Posterior cingulate gyrus (tissue), 11 donors: ENCODE measurements at regions not wholly inside any gene's neighbourhood (a gene's known extent, or its start where the extent isn't known, plus 50 kb on each side); places are given as distances from the start of the nearest gene placed in this dataset.

ENCODE experiments used
- DNase-seq, 10 donors: peaks; one replicate each; pipeline versions ENCODE4 v3.0.0 to v3.0.0-alpha.2; 2020 to 2021; ENCODE audit warnings: mixed read lengths in 3 of 10
- intact Hi-C: fragments of 100-400 bp; cut with DNase I; formaldehyde crosslinking; loops from one replicate; pipeline ENCODE4 v1.15.1; 2023

DNA sequence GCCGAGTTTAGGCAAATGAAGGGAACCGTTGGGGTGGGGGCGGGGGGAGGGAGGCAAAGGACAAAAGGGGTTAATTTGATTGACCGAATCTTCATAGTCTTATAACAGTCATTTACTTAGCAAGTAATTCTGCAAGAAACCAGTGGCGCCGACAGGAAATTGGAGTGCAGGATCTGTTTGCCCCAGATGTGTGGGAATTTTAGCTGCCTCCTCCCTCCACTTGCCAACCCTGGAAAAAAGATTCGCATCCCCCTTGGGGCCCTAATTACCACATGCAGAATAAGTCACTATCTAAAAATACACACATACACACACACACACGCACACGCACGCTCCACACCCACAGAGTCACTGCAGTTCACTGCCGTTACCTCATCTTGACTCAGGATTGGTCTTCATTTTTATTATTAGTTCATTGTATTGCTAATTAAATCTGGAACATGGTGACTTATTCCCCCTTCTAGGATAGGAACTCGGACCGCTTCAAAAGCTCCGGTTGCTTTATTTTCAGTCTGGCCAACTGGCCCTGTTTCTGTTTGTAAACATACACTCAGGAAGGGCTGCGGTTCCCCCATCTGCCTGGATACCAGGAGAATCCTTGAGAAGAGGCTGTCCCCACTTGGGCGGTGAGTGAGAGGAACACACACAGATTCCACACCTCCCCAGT lies 241.6 kb upstream of the SALL1 start:
- DNase-seq = no peak
- intact Hi-C loops = no loop called here

DNA sequence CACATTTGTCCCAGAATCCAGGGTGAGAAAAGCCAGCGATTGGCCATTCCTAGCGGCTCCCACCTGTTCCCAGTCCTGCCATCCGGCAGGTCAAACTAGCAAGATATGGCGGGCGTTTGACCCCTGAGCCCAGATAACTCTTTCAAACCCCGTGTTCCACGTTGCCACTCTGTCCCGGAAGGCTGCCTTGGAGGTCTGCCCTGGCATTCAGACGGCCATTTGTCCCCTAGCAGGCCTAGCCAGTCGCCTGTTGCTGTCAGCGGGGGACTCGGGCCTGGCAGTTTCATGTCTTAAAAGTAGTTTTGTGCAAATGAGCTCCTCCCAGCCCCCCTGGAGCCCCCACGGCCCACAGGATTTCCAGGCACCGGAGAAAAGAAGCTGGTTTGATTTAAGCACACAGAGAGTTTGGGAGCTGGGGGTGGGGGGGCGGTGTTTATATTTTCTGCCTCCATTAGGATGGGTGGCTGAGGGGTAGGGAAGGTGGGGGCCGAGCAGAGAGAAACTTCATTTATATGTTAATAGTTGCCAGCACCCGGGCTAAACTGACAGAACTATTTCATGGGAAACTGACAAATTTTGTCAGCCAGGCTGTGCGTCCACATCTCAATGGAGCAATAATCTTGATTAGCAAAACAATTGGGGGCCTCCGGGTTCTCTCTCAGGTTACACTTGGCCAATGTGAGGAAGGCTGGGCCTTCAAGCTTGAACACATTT lies 240.9 kb upstream of the SALL1 start:
- DNase-seq = peak in 5 of 10 donors; percentile 14 to 83 (median 61)
- intact Hi-C loops = no loop called here

DNA sequence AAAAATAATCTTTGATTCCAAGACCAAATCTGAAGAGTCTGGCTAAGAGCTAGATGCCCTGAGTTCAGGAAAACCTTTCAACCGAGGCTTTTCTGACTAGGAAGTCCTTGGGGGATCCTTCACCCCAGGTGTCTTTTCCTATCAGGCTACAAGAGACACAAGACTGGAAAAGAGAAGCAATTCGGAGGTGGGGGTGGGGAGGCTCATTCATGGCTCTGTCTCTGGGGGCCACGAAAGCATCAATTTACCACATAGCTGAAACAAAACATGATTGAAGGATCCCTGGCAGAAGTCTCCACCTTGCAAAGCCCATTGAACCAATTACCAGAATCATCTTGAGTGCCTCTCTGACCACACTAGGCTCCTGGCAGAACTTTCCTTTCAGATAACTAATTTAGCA lies 239.8 kb upstream of the SALL1 start:
- DNase-seq = no peak
- intact Hi-C loops = no loop called here

DNA sequence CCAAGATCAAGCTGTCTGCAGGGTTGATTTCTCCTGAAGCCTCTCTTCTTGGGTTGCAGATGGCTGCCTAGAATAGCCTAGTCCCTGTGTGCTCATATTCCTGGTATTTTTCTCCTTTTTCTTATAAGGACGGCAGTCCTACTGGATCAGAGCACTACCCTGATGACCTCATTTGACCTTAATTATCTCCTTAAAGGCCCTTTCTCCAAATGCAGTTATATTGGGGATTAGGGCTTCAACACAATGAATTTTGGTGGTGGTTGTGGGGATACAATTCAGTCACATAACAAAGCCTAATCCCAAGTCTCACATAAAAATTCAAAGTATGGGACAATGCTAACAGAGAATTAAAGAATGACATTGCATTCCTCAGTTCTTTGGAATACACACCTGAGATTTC lies 238.8 kb upstream of the SALL1 start:
- intact Hi-C loops = loop anchor here (5.0 kb wide), 1 partner anchor 442 kb away; no protein-coding TSS in a partner anchor
- DNase-seq = no peak

DNA sequence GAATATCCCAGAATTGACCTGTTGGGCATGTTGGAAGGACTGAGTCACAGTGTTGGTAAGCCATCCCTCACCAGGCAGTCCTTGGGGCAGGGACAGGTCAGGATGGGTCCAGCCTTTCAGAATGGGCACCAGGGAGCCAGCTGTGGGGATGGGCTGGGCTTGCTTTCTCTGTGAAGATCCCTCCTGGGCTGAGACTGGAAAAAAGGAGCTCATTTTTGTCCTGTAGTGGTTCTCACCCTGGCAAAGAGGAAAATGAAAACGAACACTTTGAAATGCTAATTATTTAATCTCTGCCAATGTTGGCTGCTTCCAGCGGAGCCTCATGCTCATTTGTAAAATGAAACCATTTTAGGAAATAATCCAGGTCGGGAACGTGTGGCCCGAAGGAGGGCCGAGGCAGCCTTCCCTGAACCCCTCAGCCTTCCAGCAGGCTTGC lies 237.5 kb upstream of the SALL1 start:
- peak in 4 of 10 donors; percentile 10 to 73 (median 28) for DNase-seq
- intact Hi-C loops = loop anchor here (5.0 kb wide), 1 partner anchor 444 kb away; no protein-coding TSS in a partner anchor

DNA sequence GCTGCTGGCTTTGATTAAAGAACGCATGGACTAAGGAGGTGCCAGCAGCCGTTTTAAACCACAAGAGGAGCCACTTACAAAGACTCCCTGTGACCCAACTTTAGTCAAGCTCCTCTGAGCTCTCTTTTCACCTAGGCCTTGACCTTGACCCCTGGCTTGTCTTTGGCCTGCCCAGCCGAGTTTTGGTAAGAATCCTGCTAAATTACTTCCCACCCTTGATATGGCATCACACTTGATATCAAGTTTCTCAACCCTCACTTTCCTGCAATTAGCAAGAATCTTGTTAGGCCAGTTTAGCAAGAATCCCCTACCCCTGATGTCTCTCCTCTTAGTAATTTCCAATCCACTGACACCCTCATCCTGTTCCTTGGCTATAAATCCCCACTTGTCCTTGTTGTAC lies 232.8 kb upstream of the SALL1 start:
- intact Hi-C loops = no loop called here
- no peak for DNase-seq

DNA sequence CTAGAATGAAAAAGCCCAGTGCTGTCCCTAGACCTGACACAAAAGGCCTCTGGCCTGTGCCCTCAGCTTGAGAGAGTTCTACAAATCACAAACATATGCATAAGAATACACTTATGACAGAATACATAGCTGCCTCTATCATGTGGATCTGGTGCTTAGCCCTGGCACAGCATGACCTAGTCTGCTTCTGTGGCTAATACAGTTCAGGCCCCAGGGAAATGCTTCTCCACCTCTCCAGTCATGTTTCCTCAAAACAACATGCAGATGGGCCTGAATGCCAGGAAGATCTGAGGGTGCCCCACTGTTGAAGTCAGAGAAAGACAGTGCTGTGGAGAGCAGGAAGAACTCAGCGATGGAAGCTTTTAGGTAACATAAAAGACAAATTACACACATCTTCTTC lies 231.9 kb upstream of the SALL1 start:
- intact Hi-C loops = no loop called here
- DNase-seq = no peak

DNA sequence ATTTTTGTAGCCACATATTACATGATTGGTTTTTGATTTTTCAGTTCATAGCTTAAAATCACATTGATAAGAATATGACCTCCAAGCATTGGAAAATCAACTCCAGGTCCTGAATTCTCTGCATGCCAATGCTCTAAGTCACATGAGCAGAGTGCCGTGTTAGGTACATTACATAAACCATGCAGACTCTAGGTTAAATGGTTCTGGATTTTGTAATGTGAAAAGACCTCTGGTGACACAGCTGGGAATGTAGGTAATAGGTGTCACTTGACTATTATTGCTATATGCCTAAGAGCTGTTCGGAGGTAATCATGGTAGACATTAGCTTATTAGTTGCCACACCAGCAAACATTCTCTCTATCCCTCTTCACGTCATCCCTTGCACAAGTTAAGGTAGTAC lies 231.1 kb upstream of the SALL1 start:
- intact Hi-C loops = no loop called here

DNA sequence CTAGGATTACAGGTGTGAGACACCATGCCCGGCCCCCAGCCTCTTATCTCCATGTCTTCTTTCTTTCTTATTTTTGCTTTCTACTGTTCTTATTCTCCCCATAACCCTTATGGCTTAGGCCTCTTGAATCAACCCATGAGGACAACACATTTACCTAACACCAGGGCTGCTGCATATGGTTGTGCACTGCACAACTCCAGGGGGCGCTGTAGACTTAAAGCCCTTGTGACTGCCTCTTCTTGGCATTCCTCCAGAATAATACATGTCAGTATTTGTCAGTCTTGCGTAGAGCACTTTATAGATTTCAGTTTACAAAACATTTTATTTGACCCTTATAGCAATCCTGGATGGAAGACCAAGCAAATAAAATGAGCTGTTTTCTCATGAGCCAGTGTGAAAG lies 225.0 kb upstream of the SALL1 start:
- no peak for DNase-seq
- intact Hi-C loops = no loop called here

More for the DNA sequence above, 231.1 kb upstream of the SALL1 start:
- DNase-seq = no peak

DNA sequence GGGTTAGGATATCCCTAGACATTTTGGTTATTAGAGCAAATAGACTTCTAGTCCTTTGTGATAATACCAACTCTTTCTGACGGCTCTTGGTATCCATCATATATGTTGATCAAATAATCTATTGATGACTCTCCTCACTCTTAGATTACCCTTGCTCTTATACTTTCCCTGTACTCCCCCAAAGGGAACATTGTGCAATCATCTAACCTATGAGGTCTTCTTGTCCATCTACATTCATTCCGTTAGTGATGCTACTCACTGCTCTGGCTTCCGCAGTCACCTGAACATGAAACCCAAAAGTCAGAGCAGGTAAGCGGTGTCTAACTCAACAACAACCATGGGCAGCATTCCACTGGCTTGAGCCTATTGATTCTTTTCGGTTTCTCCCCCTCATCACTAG lies 223.7 kb upstream of the SALL1 start:
- no peak for DNase-seq
- intact Hi-C loops = no loop called here

DNA sequence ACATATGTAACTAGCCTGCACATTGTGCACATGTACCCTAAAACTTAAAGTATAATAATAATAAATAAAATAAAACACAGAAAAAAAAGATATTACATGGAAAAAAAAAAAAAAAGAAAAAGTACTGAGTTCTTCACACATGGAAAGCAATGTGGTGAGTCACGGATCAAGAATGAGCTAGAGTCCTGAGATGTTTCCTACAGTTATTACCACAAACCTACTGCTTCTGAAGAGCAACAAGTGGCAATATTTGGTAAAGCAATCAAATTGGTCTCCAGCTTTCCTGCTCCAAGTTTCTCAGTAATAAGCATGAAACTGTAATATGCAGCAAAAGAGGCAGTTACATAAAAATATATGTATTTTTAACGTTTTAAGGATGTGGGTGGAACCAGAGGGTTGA lies 223.3 kb upstream of the SALL1 start:
- DNase-seq = no peak
- intact Hi-C loops = no loop called here

DNA sequence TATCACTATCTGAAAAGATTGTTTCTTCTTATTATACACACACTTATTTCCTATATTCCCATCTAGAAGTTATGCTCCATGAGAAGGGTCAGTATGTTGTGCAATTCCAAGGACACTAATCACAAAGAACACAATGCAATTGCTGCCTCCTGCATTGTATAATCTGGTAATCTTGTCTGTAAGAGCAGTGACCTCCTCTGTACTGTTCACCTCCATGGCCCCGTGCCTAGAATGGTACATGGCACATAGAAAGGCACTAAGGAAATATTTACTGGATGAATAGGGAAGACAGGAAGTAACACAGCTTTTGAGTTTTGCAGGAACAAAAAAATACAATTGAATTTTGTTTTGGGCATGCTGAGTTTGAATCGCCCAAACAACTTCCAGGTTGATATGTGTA lies 214.6 kb upstream of the SALL1 start:
- intact Hi-C loops = no loop called here
- no peak for DNase-seq

DNA sequence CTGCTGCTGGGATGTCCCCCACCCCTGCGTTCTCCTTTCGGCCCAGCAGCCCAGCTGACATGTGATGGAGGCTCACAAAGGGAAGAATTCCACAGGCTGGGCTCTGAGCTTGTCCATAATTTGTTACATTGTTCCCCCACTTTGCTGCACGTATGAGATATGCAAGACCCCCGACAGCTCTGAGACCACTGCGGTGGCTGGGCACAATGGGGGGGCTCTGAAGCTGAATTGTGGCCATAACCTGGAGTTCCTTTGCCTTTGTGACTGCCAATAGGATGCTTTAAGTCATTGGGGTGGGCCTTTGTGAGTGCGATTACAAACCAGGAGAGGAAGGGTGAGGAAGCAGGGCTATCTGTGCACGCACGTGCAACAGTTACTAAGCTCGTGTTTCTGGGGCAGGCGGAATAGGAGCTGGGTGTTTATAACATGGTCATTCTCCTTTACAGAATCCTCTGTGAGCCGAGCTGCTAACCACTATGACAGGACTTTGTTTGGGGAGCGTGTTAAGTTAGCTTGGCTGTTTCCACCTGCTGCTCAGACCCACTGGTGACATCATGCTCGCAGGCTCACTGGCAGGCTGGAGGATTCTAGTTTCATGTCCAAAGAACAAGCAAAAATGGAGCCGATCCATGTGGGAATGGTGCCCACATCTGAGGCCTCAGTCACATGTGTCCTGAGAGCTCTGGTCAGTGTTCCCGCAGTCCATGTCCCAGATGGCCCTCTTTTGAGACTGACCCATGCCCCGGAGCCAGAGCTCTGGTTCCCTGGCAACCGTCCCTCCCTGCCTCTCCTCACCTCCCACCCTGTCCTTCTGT lies 208.3 kb upstream of the SALL1 start:
- DNase-seq = peak; percentile 48 to 95 (median 74)
- intact Hi-C loops = loop anchor here (10.0 kb wide), 1 partner anchor 205 kb away; the partner anchor contains the start of gene SALL1

DNA sequence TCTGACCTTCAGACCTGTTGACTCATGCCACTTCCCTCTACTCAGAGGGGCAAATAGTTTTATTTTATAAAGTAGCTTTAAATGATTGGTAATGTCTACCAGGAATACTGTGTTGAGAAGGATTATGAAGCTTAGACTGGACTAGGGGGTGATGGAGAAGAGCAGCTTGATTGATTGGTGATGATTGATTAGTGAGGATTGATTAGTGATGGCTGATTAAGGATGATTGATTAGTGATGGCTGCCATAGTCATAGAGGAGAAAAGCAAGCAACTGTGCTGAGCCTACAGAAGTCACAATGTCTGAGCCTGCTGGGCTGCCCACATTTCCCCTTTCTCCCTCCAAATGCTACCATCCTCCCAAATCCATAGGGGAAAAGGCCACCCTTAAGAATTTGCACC lies 206.8 kb upstream of the SALL1 start:
- no peak for DNase-seq
- intact Hi-C loops = loop anchor here (10.0 kb wide), 1 partner anchor 203 kb away; the partner anchor contains the start of gene SALL1

DNA sequence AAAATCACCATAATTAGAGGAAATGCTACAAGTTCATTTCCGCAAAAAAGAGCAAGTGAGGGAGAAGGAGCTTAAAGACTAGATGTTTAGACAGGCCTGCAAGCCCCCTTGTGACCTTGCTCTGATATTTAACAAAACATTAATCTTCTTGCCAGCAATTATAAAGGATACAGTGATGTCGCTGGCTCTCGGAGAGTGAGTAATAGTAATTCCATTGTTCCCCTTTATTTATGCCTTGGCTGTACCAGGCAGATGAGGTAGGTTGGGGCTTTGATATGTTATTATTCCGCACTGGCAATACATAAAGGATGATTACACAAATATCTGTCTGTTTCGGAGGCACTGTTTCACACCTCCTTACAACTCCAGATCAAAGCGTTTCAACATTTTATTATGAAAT lies 204.8 kb upstream of the SALL1 start:
- intact Hi-C loops = loop anchor here (10.0 kb wide), 1 partner anchor 201 kb away; the partner anchor contains the start of gene SALL1

DNA sequence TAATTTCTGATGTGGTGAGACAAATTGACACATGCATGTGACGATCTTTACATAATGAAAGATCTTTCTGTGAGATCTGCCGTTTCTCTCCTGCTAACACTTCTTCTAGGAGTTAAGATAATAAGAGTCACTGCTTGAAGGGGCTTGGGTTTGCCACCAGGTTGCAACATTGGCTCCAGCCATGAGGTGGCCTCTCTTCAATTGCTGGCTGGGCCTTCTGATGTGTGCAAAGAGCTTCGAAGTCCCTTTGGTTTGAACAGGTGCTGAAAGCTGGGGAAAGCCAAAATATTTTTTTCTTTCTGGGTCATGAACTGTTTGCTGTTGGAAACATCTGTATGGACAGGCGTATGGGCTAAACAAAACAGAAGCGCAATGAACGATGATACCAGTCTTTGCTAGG lies 204.1 kb upstream of the SALL1 start:
- intact Hi-C loops = loop anchor here (10.0 kb wide), 1 partner anchor 200 kb away; the partner anchor contains the start of gene SALL1
- no peak for DNase-seq

More for the DNA sequence above, 204.8 kb upstream of the SALL1 start:
- no peak for DNase-seq

DNA sequence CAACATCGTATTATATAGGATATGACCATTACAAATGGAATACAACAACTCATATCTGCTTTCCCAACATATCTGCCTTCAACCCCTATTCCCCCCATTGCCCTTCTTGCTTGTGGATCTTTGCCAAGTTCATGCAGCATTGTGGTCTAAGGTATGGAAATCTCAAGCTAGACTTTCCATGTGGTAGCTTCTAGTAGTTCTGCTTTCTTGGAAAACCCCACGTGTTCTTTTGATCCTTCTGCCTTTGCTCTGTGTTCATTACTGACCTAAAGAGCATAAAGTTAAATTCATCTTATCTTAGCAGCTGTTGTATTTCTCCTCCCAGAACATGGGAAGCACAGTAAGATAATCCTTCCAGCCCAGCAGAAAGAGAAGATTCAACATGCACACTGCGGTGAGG lies 202.0 kb upstream of the SALL1 start:
- DNase-seq = no peak
- intact Hi-C loops = loop anchor here (10.0 kb wide), 1 partner anchor 198 kb away; the partner anchor contains the start of gene SALL1

DNA sequence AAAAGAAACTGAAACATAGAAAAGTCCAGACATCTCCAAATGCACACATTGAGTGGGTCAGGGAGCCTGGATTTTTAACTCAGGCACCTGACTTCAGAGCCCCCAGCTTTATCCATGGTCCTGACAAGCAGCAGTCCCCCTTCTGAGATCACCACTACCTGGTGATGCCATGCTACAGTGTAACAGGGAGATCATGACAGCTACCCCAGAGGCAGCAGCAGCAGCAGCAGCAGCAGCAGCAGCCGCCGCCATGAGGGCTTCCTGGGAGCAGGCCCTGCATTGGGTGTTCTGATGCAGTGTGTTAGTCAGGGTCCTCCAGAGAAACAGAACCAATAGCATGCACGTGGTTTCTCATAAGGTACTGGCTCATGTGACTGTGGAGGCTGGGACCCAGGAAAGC lies 198.6 kb upstream of the SALL1 start:
- intact Hi-C loops = loop anchor here (10.0 kb wide), 1 partner anchor 195 kb away; the partner anchor contains the start of gene SALL1
- no peak for DNase-seq

DNA sequence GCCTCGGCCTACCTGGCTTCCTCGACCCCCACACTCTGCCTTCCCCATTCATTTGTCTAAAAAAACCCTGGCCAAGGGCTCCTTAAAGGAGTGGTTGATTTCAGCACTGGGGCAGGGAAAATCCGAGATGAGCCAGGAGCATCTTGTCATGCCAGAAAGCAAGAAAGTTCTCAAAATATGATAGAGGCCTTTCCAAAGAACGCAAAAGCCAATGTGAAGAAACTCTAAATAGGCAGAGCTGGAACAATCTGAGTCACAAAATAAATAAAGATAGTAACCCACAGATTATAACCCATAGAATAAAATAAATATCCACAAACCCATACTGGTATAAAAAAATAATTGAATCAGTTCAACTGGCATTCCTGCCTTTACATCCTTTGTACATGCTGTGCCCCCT lies 192.3 kb upstream of the SALL1 start:
- intact Hi-C loops = no loop called here
- DNase-seq = peak in 1 of 10 donors; percentile 5

DNA sequence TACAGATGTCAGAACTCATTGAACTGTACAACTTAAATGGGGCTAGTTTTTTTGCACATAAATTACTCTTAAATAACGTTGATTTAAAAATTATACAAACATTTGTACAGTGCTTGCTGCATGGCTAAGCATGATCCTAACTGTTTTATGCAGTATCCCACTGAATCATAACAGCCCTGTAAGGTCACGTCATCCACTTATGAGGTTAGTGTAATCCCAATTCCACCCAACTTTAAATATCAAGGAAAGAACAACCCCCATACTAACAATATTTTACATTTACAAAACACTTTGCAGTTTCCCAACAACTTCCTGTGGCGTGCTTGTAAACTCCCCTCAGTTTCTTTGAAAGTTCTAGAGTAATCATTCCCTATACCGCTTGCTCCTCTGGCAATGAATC lies 190.1 kb upstream of the SALL1 start:
- intact Hi-C loops = no loop called here

DNA sequence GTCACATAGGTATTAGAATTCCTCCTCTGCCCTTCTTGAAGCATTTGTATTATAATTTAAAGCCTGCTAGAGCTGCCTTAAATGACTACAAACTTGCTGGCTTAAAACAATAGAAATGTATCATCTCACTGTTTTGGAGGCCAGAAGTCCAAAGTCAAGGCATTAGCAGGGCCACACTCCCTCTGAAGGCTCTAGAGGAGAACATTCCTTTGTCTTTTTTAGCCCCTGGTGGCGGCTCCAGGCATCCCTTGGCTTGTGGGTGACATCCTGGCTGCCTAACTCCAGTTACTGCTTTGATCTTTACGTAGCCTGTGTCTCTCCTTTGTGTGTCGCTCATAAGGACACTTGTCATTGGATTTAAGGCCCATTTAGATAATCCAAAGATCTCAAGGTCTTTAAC lies 186.6 kb upstream of the SALL1 start:
- no peak for DNase-seq
- intact Hi-C loops = no loop called here

More for the DNA sequence above, 190.1 kb upstream of the SALL1 start:
- DNase-seq = no peak
